ENCODE measurements at regions not wholly inside any gene's neighbourhood (a gene's known extent, or its start where the extent isn't known, plus 50 kb on each side); places are given as distances from the start of the nearest gene placed in this dataset.

DNA sequence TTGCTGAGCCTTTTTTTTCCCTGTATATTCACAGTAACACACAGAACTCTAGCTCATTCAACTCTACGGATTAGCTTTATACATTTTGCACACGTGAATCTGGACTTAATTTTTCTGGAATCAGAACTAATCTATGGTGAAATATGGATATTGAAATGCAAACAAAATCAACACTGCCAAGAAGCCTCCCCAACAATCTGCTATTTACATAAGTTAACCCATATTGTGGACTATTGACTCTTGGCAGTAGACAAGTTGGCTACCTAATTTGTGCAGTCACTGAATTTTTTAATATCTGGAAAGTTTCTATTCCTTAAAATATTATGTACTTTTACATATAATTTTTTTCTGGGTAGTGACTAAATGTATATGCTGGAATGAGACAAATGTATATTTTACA is 815.4 kb downstream of the PCDH17 start:
- H3K27me3 Mint-ChIP-seq = no peaks in the 10 kb centered on the region
- H3K4me3 Mint-ChIP-seq = no peak overlapping the region
- no peaks in the 10 kb centered on the region for H3K4me1 Mint-ChIP-seq (ENCODE audit: low read depth)
- no peak for DNase-seq
- ChIA-PET POLR2A (no interaction called here), CTCF (no interaction called here)
- H3K9me3 Mint-ChIP-seq = peaks cover 3% of the 10 kb centered on the region
- no peaks in the 10 kb centered on the region for H3K36me3 Mint-ChIP-seq
- no peak overlapping the region for H3K27ac Mint-ChIP-seq
- intact Hi-C loops (cut with micrococcal nuclease) = no loop called here

DNA sequence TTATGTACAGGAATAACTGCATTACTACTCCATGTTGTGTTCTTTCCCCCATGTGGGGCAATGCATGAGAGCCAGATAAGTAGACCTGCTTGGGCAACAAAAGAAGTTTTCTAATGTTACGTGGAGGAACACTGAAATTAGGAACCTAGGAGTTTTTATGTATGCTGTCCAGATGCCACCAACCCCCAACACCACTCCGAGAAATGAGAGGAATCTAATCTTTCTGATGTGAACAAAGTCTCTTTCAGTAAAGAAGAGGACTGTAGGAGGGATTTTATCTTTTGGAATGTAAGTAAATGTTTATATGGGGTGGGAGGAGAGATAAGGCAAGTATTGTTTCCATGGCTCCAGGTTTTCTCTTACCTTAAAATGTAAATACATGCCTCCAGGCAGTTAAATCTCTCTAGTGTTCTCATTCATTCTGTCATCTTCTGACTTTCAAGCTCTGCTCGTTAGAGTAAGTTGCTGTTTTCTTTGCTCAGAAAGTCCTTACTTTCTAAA is 820.6 kb downstream of the PCDH17 start:
- Mint-ChIP-seq H3K4me1 (ENCODE audit: low read depth) (no peaks in the 10 kb centered on the region), H3K4me3 (no peak overlapping the region), H3K27ac (no peak overlapping the region), H3K27me3 (no peaks in the 10 kb centered on the region), H3K9me3 (peaks cover 17% of the 10 kb centered on the region), H3K36me3 (no peaks in the 10 kb centered on the region)
- POLR2A ChIA-PET = no interaction called here
- intact Hi-C loops (cut with micrococcal nuclease) = no loop called here
- CTCF ChIA-PET = no interaction called here
- DNase-seq = no peak

DNA sequence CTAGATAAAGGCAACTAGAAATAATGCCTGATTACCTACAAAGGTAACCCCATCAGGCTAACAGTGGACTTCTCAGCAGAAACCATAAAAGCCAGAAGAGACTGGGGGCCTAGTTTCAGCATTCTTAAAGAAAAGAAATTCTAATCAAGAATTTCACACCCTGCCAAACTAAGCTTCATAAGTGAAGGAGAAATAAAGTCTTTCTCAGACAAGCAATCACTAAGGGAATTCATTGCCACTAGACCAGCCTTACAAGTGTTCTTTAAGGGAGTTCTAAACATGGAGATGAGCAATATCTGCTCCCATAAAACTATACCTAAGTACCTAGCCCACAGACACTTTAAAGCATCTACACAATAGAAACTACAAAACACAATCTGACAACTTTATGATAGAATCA is 823.5 kb downstream of the PCDH17 start:
- H3K36me3 Mint-ChIP-seq = no peaks in the 10 kb centered on the region
- H3K9me3 Mint-ChIP-seq = peaks cover 14% of the 10 kb centered on the region
- H3K27ac Mint-ChIP-seq = no peak overlapping the region
- H3K27me3 Mint-ChIP-seq = no peaks in the 10 kb centered on the region
- POLR2A ChIA-PET = no interaction called here
- H3K4me1 Mint-ChIP-seq (ENCODE audit: low read depth) = no peaks in the 10 kb centered on the region
- no peak overlapping the region for H3K4me3 Mint-ChIP-seq
- intact Hi-C loops (cut with micrococcal nuclease) = no loop called here
- no peak for DNase-seq
- CTCF ChIA-PET = no interaction called here

DNA sequence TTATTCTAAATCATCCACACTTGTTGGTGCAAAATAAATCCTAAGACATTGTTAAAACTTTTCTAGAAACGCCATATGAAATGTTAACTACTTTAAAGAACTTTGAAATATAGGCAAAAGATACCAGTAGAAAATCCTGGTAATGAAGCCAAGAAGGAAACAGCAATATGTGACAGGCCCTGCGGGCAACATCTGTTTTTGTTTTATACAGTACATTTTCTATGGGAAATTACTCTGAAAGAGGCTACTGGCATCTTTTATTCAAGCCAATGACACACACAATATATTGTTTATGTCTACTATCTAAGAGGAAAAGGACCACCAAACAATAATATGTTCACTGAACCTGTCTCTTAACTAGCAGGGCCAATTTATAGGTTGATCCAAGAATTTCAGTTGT is 829.7 kb downstream of the PCDH17 start:
- H3K36me3 Mint-ChIP-seq = no peaks in the 10 kb centered on the region

DNA sequence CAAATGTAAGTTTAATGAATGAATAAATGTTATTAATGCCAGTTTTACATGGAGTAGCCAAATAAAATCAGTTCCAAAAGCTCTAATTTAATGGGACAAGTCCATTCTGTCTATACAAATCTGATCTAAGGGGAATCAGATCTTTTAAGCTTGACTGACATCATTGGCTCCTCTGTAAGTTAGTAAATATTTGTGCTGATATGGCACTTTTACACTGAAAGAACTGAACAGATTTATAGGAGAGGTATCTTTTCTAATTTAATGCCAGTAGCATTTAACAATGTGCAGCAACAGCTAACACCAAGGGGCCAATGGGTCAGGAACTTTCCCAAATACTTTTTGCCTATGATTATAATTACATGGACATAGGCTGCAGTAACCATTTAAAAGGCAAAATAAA is 832.3 kb downstream of the PCDH17 start:
- no peaks in the 10 kb centered on the region for H3K36me3 Mint-ChIP-seq
- ChIA-PET POLR2A (no interaction called here), CTCF (no interaction called here)
- no peak for DNase-seq
- H3K4me1 Mint-ChIP-seq (ENCODE audit: low read depth) = no peaks in the 10 kb centered on the region
- intact Hi-C loops (cut with micrococcal nuclease) = no loop called here
- H3K27me3 Mint-ChIP-seq = no peaks in the 10 kb centered on the region
- H3K4me3 Mint-ChIP-seq = no peak overlapping the region
- peaks cover 6% of the 10 kb centered on the region for H3K9me3 Mint-ChIP-seq
- H3K27ac Mint-ChIP-seq = no peak overlapping the region

More for the DNA sequence above, 829.7 kb downstream of the PCDH17 start:
- POLR2A ChIA-PET = no interaction called here
- intact Hi-C loops (cut with micrococcal nuclease) = no loop called here
- peaks cover 7% of the 10 kb centered on the region for H3K9me3 Mint-ChIP-seq
- no peak for DNase-seq
- no peak overlapping the region for H3K27ac Mint-ChIP-seq
- no peak overlapping the region for H3K4me3 Mint-ChIP-seq
- H3K4me1 Mint-ChIP-seq (ENCODE audit: low read depth) = no peaks in the 10 kb centered on the region
- H3K27me3 Mint-ChIP-seq = no peaks in the 10 kb centered on the region
- CTCF ChIA-PET = no interaction called here

DNA sequence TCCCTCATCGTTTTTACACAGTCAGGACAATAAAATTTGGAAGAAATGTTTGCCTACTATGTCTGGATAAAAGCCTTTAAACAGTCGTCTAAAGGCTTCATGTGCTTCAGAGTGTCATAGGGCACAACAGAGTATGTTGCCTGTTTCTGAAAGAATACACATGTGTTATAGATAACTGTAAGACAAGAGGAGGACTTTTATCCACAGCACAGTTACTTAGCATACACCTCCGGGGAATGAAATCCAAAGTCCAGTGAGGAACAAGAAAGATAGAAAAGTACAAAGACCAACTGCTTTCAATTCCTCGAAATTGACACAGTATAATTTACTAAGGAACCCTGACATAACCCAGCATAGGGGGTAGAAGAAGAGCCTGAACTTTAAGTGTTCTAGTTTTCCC is 835.6 kb downstream of the PCDH17 start:
- CTCF ChIA-PET = no interaction called here

DNA sequence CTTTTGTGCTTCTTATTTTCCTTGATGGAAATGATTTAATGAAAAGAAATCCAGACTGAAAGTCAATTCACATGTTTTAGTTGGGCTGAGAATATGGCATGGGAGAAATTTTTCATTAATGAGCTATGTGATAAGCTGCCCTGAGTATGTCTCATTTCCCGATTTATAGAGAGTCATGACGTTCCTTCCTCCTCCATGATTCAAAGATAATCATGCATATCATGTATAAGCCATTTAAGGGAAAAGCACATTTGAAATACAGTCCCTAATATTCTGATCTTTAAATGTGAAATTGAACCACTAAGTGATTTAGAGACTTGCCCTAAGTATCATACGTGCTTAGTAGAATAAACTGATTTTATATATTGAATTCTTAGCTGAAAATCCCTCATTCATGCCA is 840.9 kb downstream of the PCDH17 start:
- H3K27me3 Mint-ChIP-seq = no peaks in the 10 kb centered on the region
- intact Hi-C loops (cut with micrococcal nuclease) = no loop called here
- no peak overlapping the region for H3K27ac Mint-ChIP-seq
- no peak for DNase-seq
- ChIA-PET POLR2A (no interaction called here), CTCF (no interaction called here)
- H3K9me3 Mint-ChIP-seq = no peaks in the 10 kb centered on the region
- no peaks in the 10 kb centered on the region for H3K36me3 Mint-ChIP-seq
- H3K4me3 Mint-ChIP-seq = no peak overlapping the region
- no peaks in the 10 kb centered on the region for H3K4me1 Mint-ChIP-seq (ENCODE audit: low read depth)

More for the DNA sequence above, 835.6 kb downstream of the PCDH17 start:
- POLR2A ChIA-PET = no interaction called here
- Mint-ChIP-seq H3K4me3 (no peak overlapping the region), H3K27me3 (no peaks in the 10 kb centered on the region), H3K4me1 (ENCODE audit: low read depth) (no peaks in the 10 kb centered on the region), H3K9me3 (peaks cover 5% of the 10 kb centered on the region), H3K27ac (no peak overlapping the region), H3K36me3 (no peaks in the 10 kb centered on the region)
- intact Hi-C loops (cut with micrococcal nuclease) = no loop called here
- no peak for DNase-seq

DNA sequence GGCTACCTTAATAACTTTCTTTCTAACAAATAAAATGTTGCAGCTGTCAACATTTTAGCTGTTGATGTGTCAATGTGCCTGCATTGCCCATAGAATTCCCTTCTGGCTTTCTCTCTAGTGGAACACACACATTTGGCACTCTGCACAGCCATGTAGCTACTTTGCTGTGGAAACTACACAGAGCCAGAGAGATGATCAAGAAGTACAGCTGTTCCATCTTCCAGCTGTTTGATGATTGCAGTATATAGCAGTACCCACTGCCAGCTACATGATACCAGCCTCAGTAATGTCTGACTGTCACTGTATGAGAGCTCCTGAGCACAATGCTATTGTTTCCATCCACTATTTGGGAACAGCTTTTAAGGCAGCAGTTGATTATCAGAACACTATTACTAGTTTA is 843.0 kb downstream of the PCDH17 start:
- H3K27me3 Mint-ChIP-seq = no peaks in the 10 kb centered on the region
- intact Hi-C loops (cut with micrococcal nuclease) = no loop called here
- DNase-seq = no peak
- H3K4me3 Mint-ChIP-seq = no peak overlapping the region
- no peaks in the 10 kb centered on the region for H3K36me3 Mint-ChIP-seq
- no peaks in the 10 kb centered on the region for H3K4me1 Mint-ChIP-seq (ENCODE audit: low read depth)
- no peak overlapping the region for H3K27ac Mint-ChIP-seq
- CTCF ChIA-PET = no interaction called here
- no peaks in the 10 kb centered on the region for H3K9me3 Mint-ChIP-seq
- POLR2A ChIA-PET = no interaction called here

DNA sequence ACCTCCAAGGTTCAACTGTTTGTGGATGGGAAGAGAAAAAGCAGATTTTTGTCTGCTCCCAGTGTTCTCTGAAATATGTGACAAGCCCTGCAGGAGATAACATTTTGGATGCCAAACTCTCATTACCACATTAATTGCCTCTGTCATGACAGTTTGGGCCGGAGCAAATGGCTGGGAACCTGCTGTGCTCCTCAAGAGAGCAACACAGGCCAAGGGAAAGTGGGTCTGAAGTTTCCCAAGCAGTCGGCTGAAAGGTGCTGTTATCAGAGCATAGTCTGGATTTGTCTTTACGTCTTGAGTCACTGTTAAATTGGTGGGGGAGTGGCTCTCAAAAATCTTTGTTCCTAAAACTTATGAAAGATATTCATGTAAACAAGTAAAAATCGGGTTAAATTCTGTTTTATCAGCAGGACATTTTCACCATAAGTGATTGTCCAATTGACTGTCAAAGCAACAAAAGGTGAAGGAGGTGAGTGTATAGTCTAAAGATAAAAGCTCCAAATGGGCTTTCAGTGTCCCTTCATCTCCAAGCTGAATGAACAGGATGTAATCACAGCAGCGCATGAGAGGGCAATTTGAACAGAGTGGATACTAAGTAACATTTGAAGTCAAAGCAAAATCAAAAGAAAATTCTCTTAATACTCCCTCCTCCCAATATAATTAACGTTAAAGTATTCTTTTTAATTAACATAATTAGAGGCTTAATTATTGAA is 844.8 kb downstream of the PCDH17 start:
- no peak for DNase-seq
- no peaks in the 10 kb centered on the region for H3K4me1 Mint-ChIP-seq (ENCODE audit: low read depth)
- no peak overlapping the region for H3K27ac Mint-ChIP-seq
- CTCF ChIA-PET = no interaction called here
- H3K27me3 Mint-ChIP-seq = no peaks in the 10 kb centered on the region
- intact Hi-C loops (cut with micrococcal nuclease) = no loop called here
- no peak overlapping the region for H3K4me3 Mint-ChIP-seq
- H3K9me3 Mint-ChIP-seq = peaks cover 2% of the 10 kb centered on the region
- POLR2A ChIA-PET = no interaction called here
- no peaks in the 10 kb centered on the region for H3K36me3 Mint-ChIP-seq

DNA sequence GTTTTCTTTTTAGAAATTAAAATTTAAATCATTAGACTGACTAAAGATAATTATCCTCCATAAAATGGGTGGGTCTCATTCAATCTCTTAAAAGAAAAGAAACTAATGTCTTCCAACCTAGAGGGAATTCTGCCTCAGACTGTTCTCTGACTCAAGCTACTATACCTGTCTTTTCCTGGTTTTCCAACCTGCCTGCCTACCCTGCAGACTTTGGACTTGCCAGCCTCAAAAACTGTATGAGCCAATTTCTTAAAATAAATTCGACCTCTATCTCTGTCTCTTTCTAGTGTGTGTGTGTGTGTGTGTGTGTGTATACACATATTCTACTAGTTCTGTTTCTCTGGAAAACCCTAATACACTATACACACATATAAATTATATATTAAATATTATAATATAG is 847.3 kb downstream of the PCDH17 start:
- intact Hi-C loops (cut with micrococcal nuclease) = no loop called here
- H3K4me1 Mint-ChIP-seq (ENCODE audit: low read depth) = no peaks in the 10 kb centered on the region
- peaks cover 5% of the 10 kb centered on the region for H3K9me3 Mint-ChIP-seq
- no peak overlapping the region for H3K4me3 Mint-ChIP-seq
- CTCF ChIA-PET = no interaction called here
- POLR2A ChIA-PET = no interaction called here
- H3K36me3 Mint-ChIP-seq = no peaks in the 10 kb centered on the region
- no peak for DNase-seq
- H3K27me3 Mint-ChIP-seq = no peaks in the 10 kb centered on the region
- no peak overlapping the region for H3K27ac Mint-ChIP-seq

DNA sequence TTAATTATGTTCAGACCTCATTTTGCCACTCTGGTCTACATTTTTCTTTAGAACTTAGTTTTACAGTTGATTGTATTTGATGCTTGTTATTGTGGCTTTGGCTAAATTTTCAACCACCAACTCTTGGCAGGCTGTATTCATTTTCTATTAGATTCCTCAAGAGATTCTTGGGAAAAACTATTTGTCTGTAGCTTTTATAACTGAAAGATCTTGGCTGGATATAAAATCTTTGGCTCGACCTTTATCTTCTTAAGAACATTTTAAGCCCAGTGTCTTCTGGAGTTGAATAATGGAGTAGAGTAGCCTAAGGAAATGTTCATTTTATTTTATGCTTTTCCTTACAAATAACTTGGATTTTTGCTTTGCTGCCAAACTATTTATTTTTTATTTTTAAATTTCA is 848.5 kb downstream of the PCDH17 start:
- no peaks in the 10 kb centered on the region for H3K36me3 Mint-ChIP-seq
- H3K27me3 Mint-ChIP-seq = no peaks in the 10 kb centered on the region
- no peak overlapping the region for H3K4me3 Mint-ChIP-seq
- DNase-seq = no peak
- CTCF ChIA-PET = no interaction called here
- no peaks in the 10 kb centered on the region for H3K4me1 Mint-ChIP-seq (ENCODE audit: low read depth)
- H3K27ac Mint-ChIP-seq = no peak overlapping the region
- intact Hi-C loops (cut with micrococcal nuclease) = no loop called here
- POLR2A ChIA-PET = no interaction called here
- H3K9me3 Mint-ChIP-seq = peaks cover 5% of the 10 kb centered on the region

DNA sequence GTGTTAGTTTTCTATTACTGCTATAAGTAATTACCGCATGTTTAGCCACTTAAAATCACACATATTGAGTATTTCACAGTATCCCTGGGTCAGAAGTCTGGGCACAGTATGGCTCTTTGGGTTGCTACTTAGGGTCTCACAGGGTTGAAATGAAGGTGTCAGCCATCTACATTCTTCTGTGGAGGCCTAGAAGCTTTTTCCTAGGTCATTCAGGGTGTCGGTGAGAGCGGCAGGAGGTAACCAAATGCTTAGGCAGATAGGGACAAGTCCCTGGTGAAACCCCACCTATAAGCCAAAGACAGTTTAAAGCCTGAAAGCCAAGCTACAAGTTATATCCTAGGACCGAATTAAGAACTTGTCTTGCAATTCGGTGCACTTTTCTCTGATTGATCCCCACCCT is 856.7 kb downstream of the PCDH17 start:
- CTCF ChIA-PET = interaction anchor here (0.6 kb wide), 1 partner anchor 838 kb away, joined by 3 read pairs; no protein-coding TSS in a partner anchor
- no peaks in the 10 kb centered on the region for H3K36me3 Mint-ChIP-seq
- H3K27me3 Mint-ChIP-seq = no peaks in the 10 kb centered on the region
- POLR2A ChIA-PET = no interaction called here
- intact Hi-C loops (cut with micrococcal nuclease) = no loop called here
- no peaks in the 10 kb centered on the region for H3K4me1 Mint-ChIP-seq (ENCODE audit: low read depth)
- H3K27ac Mint-ChIP-seq = no peak overlapping the region
- H3K9me3 Mint-ChIP-seq = no peaks in the 10 kb centered on the region
- H3K4me3 Mint-ChIP-seq = no peak overlapping the region
- no peak for DNase-seq

DNA sequence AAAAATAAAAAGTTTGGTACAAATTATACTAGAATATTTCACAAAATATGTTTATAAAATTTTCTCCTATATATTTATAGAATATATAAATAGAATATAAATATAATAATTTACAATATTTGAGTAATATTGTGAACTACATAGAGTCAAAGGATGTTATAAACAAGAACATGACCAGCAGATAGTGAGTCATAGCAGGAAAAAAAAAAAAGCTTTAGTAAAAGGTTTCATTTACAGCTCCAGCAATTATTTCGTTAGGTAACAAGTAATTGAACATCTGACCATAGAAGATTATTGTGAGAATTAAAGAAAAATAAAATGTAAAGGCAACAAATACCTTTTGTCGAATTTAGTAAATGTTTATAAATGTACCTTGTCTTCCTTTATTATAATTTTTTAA is 864.1 kb downstream of the PCDH17 start:
- H3K9me3 Mint-ChIP-seq = no peaks in the 10 kb centered on the region
- H3K27ac Mint-ChIP-seq = no peak overlapping the region
- H3K27me3 Mint-ChIP-seq = no peaks in the 10 kb centered on the region
- CTCF ChIA-PET = no interaction called here
- no peak for DNase-seq
- POLR2A ChIA-PET = no interaction called here
- no peaks in the 10 kb centered on the region for H3K36me3 Mint-ChIP-seq
- H3K4me3 Mint-ChIP-seq = no peak overlapping the region
- no peaks in the 10 kb centered on the region for H3K4me1 Mint-ChIP-seq (ENCODE audit: low read depth)
- intact Hi-C loops (cut with micrococcal nuclease) = no loop called here
